NCI-H146 treated with DMSO at 0.1 percent for 48 hours (cell line): ENCODE measurements at regions not wholly inside any gene's neighbourhood (a gene's known extent, or its start where the extent isn't known, plus 50 kb on each side); places are given as distances from the start of the nearest gene placed in this dataset.

ENCODE experiments used
- DNase-seq: peaks from one replicate; lab custom pipeline; 2025; ENCODE audit not compliant: unreplicated experiment; lab: John Stamatoyannopoulos, UW

GRCh38 chr12:115407036-115407435, 723.1 kb upstream of the TBX3 start:
- no peak for DNase-seq

GRCh38 chr12:115405471-115405860, 721.5 kb upstream of the TBX3 start:
- no peak for DNase-seq

- no peak for DNase-seq
Measured at GRCh38 chr12:115404761-115405470, 720.9 kb upstream of the TBX3 start.

GRCh38 chr12:115403689-115404088, 719.7 kb upstream of the TBX3 start:
- no peak for DNase-seq

- no peak for DNase-seq
Measured at GRCh38 chr12:115403253-115403652, 719.3 kb upstream of the TBX3 start.

GRCh38 chr12:115402443-115403180, 718.6 kb upstream of the TBX3 start:
- no peak for DNase-seq

GRCh38 chr12:115401761-115402160, 717.8 kb upstream of the TBX3 start:
- DNase-seq: no peak

- DNase-seq: no peak
Measured at GRCh38 chr12:115400011-115400410, 716.0 kb upstream of the TBX3 start.

- no peak for DNase-seq
Measured at GRCh38 chr12:115398311-115398781, 714.4 kb upstream of the TBX3 start.

GRCh38 chr12:115396567-115396966, 712.6 kb upstream of the TBX3 start:
- no peak for DNase-seq

- no peak for DNase-seq
Measured at GRCh38 chr12:115394496-115395220, 710.7 kb upstream of the TBX3 start.

GRCh38 chr12:115388139-115388538, 704.2 kb upstream of the TBX3 start:
- DNase-seq: no peak

GRCh38 chr12:115387467-115387901, 703.5 kb upstream of the TBX3 start:
- no peak for DNase-seq

- no peak for DNase-seq
Measured at GRCh38 chr12:115386946-115387345, 703.0 kb upstream of the TBX3 start.

- DNase-seq: no peak
Measured at GRCh38 chr12:115385141-115385540, 701.2 kb upstream of the TBX3 start.

GRCh38 chr12:115384391-115384790, 700.4 kb upstream of the TBX3 start:
- DNase-seq: no peak

- no peak for DNase-seq
Measured at GRCh38 chr12:115383668-115384067, 699.7 kb upstream of the TBX3 start.

GRCh38 chr12:115382681-115383080, 698.7 kb upstream of the TBX3 start:
- DNase-seq: no peak

- DNase-seq: no peak
Measured at GRCh38 chr12:115380546-115381120, 696.7 kb upstream of the TBX3 start.

GRCh38 chr12:115378291-115378690, 694.3 kb upstream of the TBX3 start:
- no peak for DNase-seq

GRCh38 chr12:115377779-115378178, 693.8 kb upstream of the TBX3 start:
- DNase-seq: no peak
